NCI-H446 (cell line): ENCODE measurements at regions not wholly inside any gene's neighbourhood (a gene's known extent, or its start where the extent isn't known, plus 50 kb on each side); places are given as distances from the start of the nearest gene placed in this dataset.
A peak's percentile ranks its signal among the peaks of the same experiment; 100 is the strongest.
"Not testable (repeated sequence)": the region's sequence is repeated elsewhere in the genome, so short reads cannot be mapped to it uniquely, and the experiment has no call there.

Experiments
- DNase-seq, 2 experiments: peaks; one replicate each; lab custom pipeline; 2025; lab: John Stamatoyannopoulos, UW

- DNase-seq, result no peak
Observed at GRCh38 chr2:61675204-61675603, 137.0 kb upstream of the XPO1 start.

- DNase-seq, result no peak
Observed at GRCh38 chr2:61671561-61672315, 133.6 kb upstream of the XPO1 start.

- no peak for DNase-seq
Observed at GRCh38 chr2:61670591-61671501, 132.7 kb upstream of the XPO1 start.

GRCh38 chr2:61664190-61664589 is 126.0 kb upstream of the XPO1 start:
- no peak for DNase-seq

GRCh38 chr2:61662990-61663389 is 124.8 kb upstream of the XPO1 start:
- no peak for DNase-seq

GRCh38 chr2:61660511-61661388 is 122.6 kb upstream of the XPO1 start:
- no peak for DNase-seq

- peak in 1 of 2 experiments; percentile 59 for DNase-seq
Observed at GRCh38 chr2:61658841-61659780, 121.0 kb upstream of the XPO1 start.

GRCh38 chr2:61649946-61650345 is 111.8 kb upstream of the XPO1 start:
- DNase-seq, result not testable (repeated sequence)

- no peak for DNase-seq
Observed at GRCh38 chr2:61649021-61649420, 110.9 kb upstream of the XPO1 start.

- DNase-seq, result no peak
Observed at GRCh38 chr2:61647044-61647443, 108.9 kb upstream of the XPO1 start.

- no peak for DNase-seq
Observed at GRCh38 chr2:61645911-61646310, 107.8 kb upstream of the XPO1 start.

- DNase-seq, result not testable (repeated sequence)
Observed at GRCh38 chr2:61643153-61643552, 105.0 kb upstream of the XPO1 start.

GRCh38 chr2:61640406-61640805 is 102.2 kb upstream of the XPO1 start:
- no peak for DNase-seq

- DNase-seq, result no peak
Observed at GRCh38 chr2:61639721-61640120, 101.6 kb upstream of the XPO1 start.

- DNase-seq, result no peak
Observed at GRCh38 chr2:61636686-61637085, 98.5 kb upstream of the XPO1 start.

GRCh38 chr2:61634512-61634911 is 96.4 kb upstream of the XPO1 start:
- DNase-seq, result no peak

GRCh38 chr2:61633250-61633649 is 95.1 kb upstream of the XPO1 start:
- DNase-seq, result no peak

GRCh38 chr2:61632276-61633169 is 94.4 kb upstream of the XPO1 start:
- DNase-seq, result no peak

GRCh38 chr2:61631321-61631720 is 93.2 kb upstream of the XPO1 start:
- no peak for DNase-seq

GRCh38 chr2:61626827-61627226 is 88.7 kb upstream of the XPO1 start:
- no peak for DNase-seq
